NCI-H526 (cell line): ENCODE measurements at regions not wholly inside any gene's neighbourhood (a gene's known extent, or its start where the extent isn't known, plus 50 kb on each side); places are given as distances from the start of the nearest gene placed in this dataset.
A peak's percentile ranks its signal among the peaks of the same experiment; 100 is the strongest.
"Not testable (repeated sequence)": the region's sequence is repeated elsewhere in the genome, so short reads cannot be mapped to it uniquely, and the experiment has no call there.

Experiments used
- DNase-seq, 2 experiments: peaks; one replicate each; lab custom pipeline; 2025; lab: John Stamatoyannopoulos, UW

DNA sequence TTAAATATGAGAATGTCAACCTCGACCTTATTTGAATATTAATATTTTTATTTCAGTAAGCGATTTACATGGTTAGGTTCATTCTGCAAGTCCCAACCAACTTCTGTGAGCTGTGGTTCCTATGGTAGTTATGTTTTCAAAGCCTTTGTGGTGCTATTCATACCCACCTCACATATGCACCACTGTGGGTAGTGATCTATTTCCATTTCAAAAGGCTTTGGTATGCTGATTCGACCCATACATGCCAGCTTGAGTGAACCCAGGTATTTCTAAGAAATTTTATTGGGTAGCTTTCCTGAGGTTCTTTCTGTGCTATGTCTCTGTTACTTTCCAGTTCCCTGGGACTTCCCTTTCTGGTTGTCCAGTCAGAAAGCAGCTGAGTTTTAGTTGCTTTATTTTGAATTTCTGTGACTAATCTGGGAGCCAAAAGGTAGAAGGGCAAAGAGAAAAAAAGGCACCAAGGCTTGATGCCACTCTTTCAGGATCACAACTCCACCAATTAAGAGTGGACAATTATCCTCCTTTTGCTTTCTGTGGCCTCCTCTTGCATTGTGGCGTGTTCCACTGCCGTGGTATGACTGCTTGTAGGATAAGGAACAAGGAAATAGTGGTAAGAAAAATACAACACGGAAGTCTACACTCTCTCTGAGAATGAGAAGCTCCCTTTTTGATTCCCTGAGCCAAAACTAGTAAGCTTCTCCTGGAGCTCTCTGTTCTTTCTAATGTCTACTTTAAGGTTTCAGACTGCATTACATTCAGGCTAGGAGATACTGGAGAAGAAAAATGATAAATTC, 729.1 kb downstream of the NOVA1 start:
- DNase-seq = no peak

DNA sequence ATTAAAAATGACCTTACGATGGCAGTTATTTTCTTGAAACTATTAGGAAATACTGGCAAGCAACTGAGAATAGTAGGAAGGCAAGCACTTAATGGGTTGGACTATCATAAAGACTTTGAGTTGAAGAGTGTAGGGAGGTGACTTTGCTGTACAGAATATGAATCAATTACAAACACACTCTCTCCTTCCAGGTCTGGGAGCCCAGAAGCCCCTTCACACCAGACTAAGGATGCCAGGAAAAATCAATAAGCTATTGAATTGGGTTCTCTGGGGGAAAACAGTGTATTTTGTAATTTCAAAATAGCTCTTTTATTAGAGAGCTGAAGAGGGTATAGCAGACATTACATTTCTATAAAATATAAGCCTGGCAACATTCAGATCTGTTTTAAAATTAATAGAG, 736.4 kb downstream of the NOVA1 start:
- DNase-seq = no peak

DNA sequence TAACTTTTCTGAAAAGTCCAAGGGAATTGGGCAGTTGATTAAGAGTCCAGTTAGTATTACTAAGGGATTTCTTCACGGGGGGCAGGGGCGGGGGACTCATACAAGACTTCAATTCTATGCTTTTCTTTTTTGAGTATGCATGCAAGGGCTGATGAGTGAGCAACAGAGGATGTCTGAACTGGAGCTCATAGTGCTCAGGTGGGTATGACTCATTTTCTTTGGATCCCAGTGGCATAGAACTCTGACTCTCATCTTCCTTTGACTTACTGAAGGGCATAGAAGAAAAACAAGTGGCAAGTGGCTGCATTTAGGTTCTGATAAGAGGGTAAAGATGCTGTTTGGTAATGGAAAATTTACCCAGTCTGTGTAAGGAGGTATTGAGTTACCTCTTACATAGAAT, 749.2 kb downstream of the NOVA1 start:
- no peak for DNase-seq

DNA sequence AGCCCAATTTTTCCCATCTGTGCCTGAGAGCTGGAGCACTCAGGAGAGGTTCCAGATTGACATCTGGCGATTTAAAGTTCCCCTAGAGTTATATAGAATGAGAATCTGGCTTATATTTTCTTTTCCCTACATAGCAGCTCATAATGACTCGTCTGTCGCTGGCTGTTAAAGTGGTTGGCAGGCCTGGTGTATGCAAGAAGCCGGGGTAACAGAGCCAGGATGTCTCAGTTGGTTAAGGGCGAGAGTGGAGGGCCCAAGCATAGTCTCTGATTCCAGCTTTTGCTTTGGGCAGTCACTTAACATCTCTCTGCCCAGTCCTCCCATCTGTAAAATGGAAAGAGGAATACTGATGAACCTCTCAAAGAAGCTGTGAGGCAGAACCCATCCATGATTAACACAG, 751.6 kb downstream of the NOVA1 start:
- no peak for DNase-seq

DNA sequence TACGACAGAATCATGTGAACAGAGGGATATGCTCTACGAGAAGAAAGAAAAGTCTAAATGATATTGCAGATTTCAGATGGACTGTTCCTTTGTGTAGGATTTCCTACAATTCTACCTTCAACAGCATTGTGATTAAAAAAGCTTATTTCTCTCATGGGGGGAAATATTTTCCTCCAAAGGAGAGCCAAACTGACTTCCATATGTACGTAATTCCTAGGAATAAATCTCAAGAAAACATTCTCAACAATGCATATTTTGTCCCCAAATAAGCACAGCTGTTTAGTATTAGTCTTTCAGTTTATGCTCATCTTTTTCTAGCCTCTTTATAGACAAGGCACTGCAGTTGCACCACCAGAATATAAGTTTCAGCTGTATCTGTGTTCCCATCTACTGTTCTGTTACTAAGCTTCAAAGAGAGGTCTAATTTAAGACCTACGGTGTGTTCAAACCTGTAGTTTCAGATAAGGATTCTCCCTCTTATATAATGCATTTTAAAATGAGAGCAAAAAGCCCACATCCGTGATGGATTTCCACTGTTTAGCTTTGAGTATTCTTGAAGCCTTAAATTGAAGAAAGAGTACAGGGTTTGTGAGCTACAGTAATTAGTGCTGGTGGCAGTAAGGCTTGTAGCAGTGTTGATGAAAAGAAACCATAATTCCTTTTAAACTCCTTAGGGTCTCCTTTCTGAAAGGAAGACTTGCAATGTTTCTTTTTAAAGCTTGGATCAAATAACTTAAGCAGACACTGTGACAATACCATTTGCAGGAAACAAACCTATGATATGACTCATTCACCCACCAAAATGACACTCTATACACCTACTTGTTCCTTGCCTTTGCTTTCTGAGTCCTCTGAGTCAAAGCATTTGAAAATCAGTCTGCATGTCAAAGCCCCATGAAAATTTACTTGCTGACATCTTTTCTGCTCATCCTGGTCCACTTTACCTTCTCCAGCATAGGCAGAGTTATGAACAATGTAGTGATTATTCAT, 754.1 kb downstream of the NOVA1 start:
- no peak for DNase-seq

DNA sequence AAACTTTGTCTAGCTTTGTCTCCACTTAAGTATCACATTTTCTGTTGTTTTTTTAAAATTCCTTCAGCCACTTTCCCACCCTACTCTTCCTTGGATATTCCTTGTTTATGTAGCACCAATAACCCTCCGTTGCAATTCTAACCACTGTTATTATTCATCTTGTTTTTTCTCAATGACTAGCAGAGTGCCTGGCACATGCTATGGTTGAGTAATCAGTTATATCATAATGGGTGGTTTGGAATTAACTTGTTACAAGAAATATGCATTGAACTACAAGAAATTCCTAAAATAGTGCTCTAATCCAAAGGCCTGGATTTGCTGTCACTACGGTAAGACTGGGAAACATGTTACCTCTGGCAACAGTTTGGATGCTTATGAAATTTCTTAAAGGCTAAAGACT, 756.6 kb downstream of the NOVA1 start:
- DNase-seq = no peak

DNA sequence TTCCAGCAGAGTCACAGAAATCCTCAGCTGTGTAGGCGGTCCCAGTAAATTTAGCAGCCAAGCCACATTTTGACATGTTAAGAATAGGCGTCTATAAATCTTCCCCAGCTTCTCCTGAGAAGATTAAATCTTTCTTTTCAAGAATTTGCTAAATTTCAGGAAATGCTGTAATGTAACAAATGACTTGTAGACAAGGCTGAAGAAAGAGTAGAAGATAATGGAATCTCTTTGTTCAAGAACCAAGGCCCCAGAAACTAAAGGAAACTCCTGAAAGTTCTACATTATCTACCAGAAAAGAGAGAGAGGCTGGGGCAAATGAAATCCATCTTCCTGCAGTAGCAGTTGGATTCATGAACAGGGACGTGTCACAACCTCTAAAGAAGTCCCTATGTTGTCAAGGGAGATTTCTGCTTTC, 760.3 kb downstream of the NOVA1 start:
- no peak for DNase-seq

DNA sequence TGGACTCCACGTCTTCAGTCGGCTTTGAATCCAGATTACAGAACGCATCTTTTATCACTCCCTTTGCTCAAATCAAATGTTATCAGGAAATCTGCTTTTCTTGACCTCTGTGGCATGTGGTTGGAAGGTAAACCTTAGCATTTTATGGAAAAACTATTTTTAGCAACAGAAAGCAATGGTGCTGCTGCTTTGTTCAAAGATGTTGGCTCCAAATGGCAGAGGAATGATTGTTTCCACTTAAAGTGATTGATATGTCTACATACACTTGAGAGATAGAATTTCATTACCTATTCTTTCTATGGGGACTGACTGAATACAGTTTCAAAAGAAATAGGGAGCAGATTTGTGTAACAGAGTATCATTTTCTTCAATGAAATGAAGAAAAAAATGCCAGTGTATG, 761.2 kb downstream of the NOVA1 start:
- no peak for DNase-seq

DNA sequence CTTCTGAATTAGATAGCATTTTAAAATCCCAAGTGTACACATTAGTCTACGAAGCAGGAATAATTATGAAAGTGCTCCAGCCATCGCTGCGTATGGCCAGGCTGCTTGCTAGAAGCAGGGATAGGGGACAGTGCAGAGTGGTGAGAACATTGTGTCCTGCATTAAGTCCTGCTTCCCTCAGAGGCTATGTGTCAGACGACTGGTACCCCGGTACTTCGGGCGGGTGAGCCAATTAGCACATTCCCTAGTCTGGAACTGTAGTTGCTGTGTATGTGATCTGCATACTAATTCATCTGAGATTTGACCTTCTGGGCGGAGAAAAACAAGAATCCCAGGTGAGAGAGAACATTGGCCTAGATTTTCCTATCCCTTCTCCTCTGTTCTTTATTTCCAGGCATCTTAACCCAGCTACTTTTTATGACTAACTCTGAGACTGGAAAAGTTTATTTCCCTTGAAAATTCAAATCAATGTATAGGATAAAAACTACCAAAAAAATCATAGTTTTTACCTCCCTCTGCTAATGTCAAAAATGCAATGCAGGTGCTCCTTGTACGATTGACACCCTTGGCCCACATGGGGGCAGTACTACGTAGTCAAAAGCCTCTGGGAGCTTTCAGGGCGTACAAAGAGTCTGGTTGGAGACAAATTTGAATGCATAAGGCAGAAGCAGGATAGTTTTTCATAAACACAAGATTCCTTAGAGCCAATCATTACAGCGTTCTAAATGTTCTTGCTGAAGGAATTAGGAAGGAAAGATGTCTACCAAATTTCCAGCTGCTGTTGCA, 764.3 kb downstream of the NOVA1 start:
- DNase-seq = peak; percentile 74 to 93

DNA sequence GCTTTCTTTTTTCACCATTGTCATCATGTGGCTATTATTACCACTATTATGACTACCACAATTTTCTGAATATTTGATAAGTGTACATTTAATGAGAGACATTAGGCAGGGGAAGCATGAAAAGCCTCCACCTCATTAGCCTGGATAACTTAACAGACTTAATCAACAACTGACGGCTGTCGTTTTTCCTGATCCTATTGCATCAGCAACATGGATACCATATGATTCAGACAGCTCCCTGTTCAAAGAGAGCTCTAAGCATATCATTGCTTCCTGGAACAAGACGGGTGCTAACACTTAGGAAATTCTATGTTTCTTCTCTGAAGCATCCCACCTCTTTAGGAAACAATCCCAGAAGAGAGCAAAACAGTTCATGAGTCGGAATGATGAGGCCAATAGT, 765.2 kb downstream of the NOVA1 start:
- DNase-seq = no peak

DNA sequence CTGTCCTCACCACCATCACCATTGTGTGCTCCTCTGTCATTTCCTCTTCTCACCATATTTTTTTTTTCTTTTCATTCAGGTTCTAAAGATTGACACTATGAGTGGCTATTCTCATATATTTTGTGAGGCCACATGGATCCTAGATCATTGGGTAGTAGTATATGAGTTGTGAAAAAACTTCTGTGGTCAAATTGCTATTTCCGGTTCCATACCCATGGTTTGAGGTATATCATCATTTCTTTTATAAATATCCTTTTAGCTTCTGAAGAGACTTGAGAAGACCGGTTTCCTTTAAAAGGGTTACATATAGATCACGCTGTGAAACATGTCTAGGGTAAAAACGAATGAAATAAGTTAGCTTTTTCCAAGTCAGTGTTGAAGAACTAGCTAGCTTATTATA, 769.3 kb downstream of the NOVA1 start:
- no peak for DNase-seq

DNA sequence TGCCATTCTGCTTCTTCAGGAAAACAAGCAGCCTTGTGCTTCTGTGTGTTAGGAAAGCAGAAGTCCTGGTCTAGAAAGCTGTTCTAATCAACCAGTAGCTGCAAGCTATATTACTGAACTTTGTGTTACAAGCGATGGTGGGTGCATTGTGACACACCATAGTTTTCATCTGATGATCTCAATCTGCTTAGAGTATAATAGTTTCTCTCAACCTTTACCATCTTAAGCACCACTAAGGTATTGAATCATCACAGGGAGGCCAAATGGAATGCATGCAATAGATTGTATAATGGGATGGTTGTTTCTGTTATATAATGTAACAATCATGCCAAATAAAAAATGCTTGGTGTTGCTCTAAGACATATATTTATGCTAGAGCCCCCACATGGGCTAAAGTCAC, 771.7 kb downstream of the NOVA1 start:
- no peak for DNase-seq

DNA sequence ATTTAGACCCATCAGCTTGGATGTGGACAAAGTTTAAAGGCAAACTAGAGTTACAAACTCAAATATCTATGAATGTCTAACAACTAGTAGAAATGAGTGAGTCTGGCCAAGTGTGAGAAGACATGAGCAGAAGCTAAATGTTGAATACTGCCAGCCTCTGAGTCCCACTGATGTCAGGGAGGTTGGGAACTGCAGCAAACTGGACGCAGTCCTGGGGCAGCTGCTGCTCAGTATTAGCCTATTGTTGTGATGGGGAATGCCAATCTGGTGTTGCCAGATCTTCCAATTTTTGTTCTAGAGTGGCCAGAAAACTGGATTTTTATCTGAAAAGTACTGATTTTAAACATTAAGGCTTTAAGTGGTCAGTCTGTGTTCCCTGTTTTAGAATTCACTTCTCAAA, 770.4 kb upstream of the STXBP6 start:
- no peak for DNase-seq

DNA sequence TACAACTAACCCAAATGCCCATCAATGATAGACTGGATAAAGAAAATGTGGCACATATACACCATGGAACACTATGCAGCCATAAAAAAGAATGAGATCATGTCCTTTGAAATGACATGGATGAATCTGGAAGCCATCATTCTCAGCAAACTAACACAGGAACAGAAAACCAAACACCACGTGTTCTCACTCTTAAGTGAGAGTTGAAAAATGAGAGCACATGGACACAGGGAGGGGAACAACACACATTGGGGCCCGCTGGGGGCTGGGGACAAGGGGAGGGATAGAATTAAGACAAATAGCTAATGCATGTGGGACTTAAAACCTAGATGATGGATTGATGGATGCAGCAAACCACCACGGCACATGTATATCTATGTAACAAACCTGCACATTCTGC, 764.7 kb upstream of the STXBP6 start:
- DNase-seq = not testable (repeated sequence)

DNA sequence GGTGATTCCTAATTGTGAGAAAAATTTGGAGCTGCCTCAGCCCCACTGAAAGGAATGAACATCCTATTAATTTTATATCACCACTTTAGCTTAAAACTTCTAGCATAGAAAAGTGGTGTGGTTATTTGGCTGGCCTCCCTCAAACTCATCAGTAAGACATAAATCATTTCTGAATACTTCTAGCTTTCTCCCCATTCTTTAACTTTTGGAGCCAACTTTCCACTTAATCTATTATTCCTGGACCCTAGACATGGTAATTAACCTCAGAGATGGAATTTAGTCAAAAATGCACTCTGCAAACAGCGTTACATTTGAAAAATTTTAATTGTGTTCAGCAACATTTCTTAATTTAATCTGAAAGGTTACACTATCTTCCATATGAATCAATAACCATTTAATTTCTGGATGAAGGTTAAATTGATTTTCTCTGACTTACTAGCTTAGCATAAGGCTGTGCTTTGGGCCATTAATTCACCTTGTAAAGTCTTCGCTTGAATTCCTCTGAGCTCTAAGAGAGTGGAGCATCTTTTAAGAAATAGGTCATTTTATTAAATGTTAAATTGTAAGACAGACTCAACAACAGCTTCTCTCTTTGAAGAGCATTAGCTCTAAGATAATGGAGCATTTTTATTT, 753.6 kb upstream of the STXBP6 start:
- DNase-seq = no peak

DNA sequence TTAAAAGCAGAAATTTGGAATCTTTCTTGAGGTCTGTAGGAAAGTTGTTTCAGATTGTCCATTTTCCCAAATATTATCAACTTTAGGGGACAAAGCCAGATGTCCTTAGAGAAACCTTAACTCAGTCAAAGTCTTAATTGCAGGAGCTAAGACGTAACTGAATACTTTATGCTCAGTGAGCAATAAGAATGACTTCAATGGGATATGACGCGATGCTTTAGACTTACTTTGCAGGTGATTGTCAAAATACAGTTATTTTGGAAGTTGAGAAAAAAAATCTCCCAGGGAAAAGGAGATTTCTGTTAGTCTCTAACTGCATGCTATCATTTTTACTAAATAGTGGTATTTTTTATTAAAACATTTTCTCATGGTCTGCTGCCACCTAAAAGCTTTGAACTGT, 750.9 kb upstream of the STXBP6 start:
- no peak for DNase-seq

DNA sequence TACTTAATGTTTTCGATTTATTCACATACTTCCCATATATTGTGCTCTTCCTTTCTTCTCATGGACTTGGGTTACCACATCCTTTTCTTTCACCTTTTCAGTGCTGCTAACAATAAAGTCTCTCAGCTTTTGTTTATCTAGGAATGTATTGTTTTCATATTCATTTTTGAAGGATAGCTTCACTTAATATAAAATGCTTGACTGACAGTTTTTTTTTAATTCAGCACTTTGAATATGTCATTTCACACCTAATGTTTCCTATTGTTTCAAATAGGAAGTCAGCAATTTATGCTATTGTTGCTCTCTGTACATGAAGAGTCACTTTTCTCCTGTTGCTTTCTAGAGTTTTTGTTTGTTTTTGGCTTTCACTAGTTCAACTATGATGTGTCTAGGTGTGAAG, 738.3 kb upstream of the STXBP6 start:
- no peak for DNase-seq

DNA sequence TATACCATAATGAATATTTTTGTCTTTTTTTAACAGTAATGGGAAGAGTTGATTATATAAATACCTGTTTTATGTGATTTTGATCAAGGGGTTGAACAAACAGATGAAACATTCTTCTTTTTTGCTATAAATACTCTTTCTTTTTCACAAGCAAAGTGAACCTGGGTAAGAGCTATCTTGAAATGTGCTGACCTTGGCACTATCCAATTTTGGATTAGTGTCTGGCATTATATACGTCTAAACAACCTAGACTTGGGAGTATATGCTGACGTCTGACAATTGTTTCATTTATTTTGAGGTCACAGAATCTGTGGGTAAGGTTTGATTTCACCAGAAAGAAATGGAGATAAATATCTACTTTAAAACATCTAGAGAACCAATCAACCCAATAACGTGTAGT, 716.0 kb upstream of the STXBP6 start:
- no peak for DNase-seq

DNA sequence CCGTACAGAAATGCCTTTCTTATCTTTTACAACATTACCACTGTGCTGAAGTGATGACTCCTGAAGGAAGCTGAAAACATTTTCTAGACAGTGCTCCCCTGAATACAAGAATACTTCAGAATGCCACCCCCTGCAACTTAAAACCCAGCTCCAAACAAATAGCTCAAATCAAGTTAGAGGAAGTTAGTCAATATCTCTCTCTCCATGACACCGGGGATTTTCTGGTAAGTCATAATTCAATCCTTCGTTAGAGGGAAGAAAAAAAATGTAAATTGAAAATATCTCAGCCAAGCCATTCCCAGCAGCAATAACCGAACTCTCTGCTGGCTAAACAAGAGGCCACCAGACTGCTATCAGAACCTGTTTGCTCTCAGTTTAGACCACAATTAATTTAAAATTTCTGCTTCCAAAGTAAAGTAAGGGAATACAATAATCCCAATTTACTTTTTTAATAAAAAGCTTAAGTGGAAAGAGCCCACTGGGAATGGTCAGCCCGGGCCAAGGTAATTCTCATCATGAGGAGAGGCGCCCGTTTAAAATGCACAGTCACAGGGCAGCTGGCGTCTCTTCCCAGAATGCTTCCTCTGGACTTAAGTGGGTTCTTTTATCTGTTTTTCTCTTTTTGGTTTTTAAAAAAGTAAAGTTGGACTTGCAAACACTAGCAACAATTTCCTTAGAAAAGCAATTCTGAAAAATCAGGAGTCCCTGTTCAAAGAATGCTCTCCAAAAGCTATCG, 710.1 kb upstream of the STXBP6 start:
- no peak for DNase-seq

DNA sequence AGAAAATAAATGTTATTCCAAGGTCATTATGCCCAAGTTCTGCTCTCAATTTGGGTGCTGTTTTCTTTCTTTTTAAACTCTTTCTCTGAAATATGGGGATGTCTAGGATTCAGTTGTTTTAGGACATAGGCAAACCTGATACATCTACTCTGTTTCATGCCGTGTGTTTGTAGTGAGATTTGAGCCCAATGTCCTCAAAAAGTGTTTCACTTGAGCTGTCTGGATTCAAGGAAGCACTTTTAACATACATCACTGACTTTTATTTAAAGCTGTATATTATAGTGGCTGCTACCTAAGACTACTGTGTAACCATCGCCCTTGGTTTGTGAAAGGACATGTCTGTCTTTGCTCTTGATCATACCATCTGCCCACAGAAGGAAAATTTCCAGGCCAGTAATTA, 709.3 kb upstream of the STXBP6 start:
- no peak for DNase-seq

DNA sequence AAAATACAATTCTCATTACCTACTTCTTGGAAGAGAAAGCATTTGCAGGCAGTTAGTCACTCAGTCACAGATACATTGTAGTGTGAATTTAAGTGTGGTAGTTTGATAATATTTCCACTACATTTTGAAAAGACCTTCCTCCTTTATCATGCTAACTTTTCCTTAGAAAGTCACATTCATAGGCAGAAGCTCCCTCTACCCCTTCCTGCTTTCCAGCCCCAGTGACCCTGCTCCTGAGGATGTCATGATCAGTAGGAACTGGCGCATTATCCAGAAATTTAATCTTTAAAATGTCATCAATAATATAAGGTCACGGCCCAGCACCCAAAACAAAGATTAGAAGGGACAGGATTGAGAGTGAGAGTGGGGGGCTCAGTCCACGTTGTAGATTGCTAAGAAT, 707.4 kb upstream of the STXBP6 start:
- DNase-seq = no peak
